ENCODE measurements at regions not wholly inside any gene's neighbourhood (a gene's known extent, or its start where the extent isn't known, plus 50 kb on each side); places are given as distances from the start of the nearest gene placed in this dataset.

GRCh38 chr13:74755065-74755464, 620.9 kb upstream of the KLF12 start:
- TF ChIP-seq CTCF (IDR thresholded peaks at IDR 0.05) (no peak), POLR2A (IDR thresholded peaks at IDR 0.05) (no peak)
